T-cell (primary cell): ENCODE measurements at regions not wholly inside any gene's neighbourhood (a gene's known extent, or its start where the extent isn't known, plus 50 kb on each side); places are given as distances from the start of the nearest gene placed in this dataset.

ENCODE experiments used
- ATAC-seq, 4 experiments: fragments of 200-7000 bp in 3 of 4; fragments of 150-1000 bp in 1 of 4; cut with Tn5 transposase; replicated peaks in 1 of 4; 1 replicate in 3 of 4; 2 replicates in 1 of 4; pipeline ENCODE4 v1.10.0; 2021; ENCODE audit warnings: moderate library complexity in 3 of 4, mild to moderate bottlenecking in 2 of 4, moderate number of reproducible peaks in 1 of 4
- CTCF ChIA-PET, 2 donors: fragments of 300-600 bp; sonication (Branson Sonifier 250); formaldehyde crosslinking; loops; one replicate each; lab custom pipeline; 2022; ENCODE audit warnings: antibody characterized with exemption in 2 of 2; lab: Charles Lee
- POLR2A ChIA-PET, 2 donors: fragments of 300-600 bp; sonication (Branson Sonifier 250); formaldehyde crosslinking; loops; one replicate each; lab custom pipeline; 2022; ENCODE audit warnings: antibody characterized with exemption in 2 of 2; lab: Charles Lee
- DNase-seq, 35 experiments: peaks; one replicate each; pipeline versions ENCODE4 v3.0.0 to v3.0.0-alpha.2; 2013 to 2023
- H3K27ac ChIP-seq: one replicate; pipeline ENCODE4 v1.5.1; 2013; ENCODE audit warnings: low read length
- H3K27me3 ChIP-seq, 2 experiments: replicated peaks in 1 of 2; 1 replicate in 1 of 2; 2 replicates in 1 of 2; pipeline versions ENCODE4 v1.6.1 to v1.7.0; 2013; ENCODE audit warnings: low read length in 1 of 2, mixed read lengths in 1 of 2; ENCODE audit not compliant: control insufficient read depth in 2 of 2, insufficient read depth in 2 of 2; ENCODE audit errors: extremely low read depth in 1 of 2
- H3K36me3 ChIP-seq, 2 donors: 1 replicate in 1 of 2; 2 replicates in 1 of 2; pipeline versions ENCODE4 v1.6.1 to v1.7.0; 2013; ENCODE audit warnings: low read length in 1 of 2; ENCODE audit not compliant: control insufficient read depth in 2 of 2, insufficient read depth in 1 of 2; ENCODE audit errors: extremely low read depth in 1 of 2
- H3K4me1 ChIP-seq, 2 experiments: 1 replicate in 1 of 2; 2 replicates in 1 of 2; pipeline versions ENCODE4 v1.6.1 to v1.7.0; 2013; ENCODE audit warnings: low read length in 2 of 2, mixed read lengths in 1 of 2; ENCODE audit not compliant: insufficient read depth in 2 of 2, control insufficient read depth in 1 of 2; ENCODE audit errors: extremely low read depth in 1 of 2
- H3K4me3 ChIP-seq, 2 donors: 1 replicate in 1 of 2; 2 replicates in 1 of 2; pipeline versions ENCODE4 v1.5.1 to v1.7.0; 2013; ENCODE audit warnings: mild to moderate bottlenecking in 2 of 2, low read length in 1 of 2, moderate library complexity in 1 of 2; ENCODE audit not compliant: control insufficient read depth in 1 of 2; ENCODE audit errors: extremely low read depth in 1 of 2
- H3K9me3 ChIP-seq: 2 replicates; pipeline ENCODE4 v1.7.0; 2013
- H3K27ac Mint-ChIP-seq, 2 donors: one replicate each; pipeline ENCODE4 v1.8.0; 2020 to 2021; ENCODE audit warnings: mild to moderate bottlenecking in 2 of 2, mixed read lengths in 2 of 2
- H3K27me3 Mint-ChIP-seq, 2 donors: one replicate each; pipeline ENCODE4 v1.8.0; 2021 to 2022; ENCODE audit warnings: mixed read lengths in 2 of 2
- H3K36me3 Mint-ChIP-seq: one replicate; pipeline ENCODE4 v1.8.0; 2021; ENCODE audit warnings: mixed read lengths
- H3K4me1 Mint-ChIP-seq, 3 donors: one replicate each; pipeline ENCODE4 v1.8.0; 2020 to 2022; ENCODE audit warnings: mixed read lengths in 3 of 3, mild to moderate bottlenecking in 1 of 3
- H3K4me3 Mint-ChIP-seq, 3 donors: one replicate each; pipeline ENCODE4 v1.8.0; 2020 to 2022; ENCODE audit warnings: mild to moderate bottlenecking in 3 of 3, mixed read lengths in 3 of 3, moderate library complexity in 3 of 3
- H3K9me3 Mint-ChIP-seq, 3 donors: one replicate each; pipeline ENCODE4 v1.8.0; 2020 to 2022; ENCODE audit warnings: mixed read lengths in 3 of 3
- WGBS: methylation state at CpG from one replicate; pipeline ENCODE4 v1.1.5; 2013; ENCODE audit warnings: missing lambda C conversion rate; ENCODE audit not compliant: insufficient coverage; 5-methylcytosine and 5-hydroxymethylcytosine counted together

DNA sequence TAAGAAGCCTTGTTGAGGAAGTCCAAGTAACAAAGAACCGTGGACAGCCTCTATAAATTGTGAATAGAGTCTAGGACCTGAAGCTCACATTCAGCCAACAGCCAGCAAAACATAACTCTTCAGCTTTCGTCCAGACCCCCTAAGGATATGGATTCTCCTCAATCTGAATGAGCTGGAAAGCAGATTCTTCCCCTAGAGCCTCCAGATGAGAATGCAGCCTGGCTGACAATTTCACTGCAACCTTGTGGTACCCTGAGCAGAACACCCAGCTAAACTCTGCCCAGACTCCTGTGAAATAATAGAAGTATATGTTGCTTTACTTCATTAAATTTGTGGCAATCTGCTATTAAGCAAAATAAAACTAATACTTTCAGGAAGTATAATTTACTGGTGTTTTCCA, 483.5 kb upstream of the SLC8A1 start:
- Mint-ChIP-seq H3K36me3 (no peaks in the 10 kb centered on the region), H3K27ac (no peak overlapping the region), H3K27me3 (no peaks in the 10 kb centered on the region), H3K9me3 (peaks cover 3 to 9% (median 8%) of the 10 kb centered on the region in 3 donors), H3K4me3 (no peak overlapping the region), H3K4me1 (no peaks in the 10 kb centered on the region)
- Histone ChIP-seq H3K4me1 (no peaks in the 10 kb centered on the region), H3K27me3 (no peaks in the 10 kb centered on the region), H3K4me3 (no peak overlapping the region), H3K36me3 (no peaks in the 10 kb centered on the region), H3K9me3 (no peaks in the 10 kb centered on the region), H3K27ac (no peak overlapping the region)
- no peak for ATAC-seq
- ChIA-PET POLR2A (no interaction called here), CTCF (no interaction called here)
- no peak for DNase-seq
- 0% methylated on average over 1 of the region's 2 CpGs for WGBS

DNA sequence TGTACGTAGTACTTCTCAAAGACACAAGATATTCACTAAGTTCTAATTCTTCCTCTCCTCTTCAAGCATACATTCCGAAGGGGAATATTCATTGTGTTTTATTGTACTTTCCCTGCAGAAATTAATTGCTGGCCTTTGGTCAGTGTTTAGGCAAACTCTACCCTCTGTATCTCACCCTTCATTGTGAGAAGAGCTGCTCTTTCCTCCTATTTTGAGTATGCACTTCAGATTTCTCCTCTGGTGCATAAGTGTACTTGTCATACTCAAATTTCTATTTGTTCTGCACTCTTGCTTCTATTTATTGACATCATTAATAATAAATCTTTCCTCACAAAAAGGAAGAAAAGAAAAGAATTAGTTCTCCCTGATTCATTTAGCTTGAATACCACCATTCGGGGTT, 485.4 kb upstream of the SLC8A1 start:
- no peak for ATAC-seq
- no CpG with 5 or more reads among the region's 3 CpGs for WGBS

DNA sequence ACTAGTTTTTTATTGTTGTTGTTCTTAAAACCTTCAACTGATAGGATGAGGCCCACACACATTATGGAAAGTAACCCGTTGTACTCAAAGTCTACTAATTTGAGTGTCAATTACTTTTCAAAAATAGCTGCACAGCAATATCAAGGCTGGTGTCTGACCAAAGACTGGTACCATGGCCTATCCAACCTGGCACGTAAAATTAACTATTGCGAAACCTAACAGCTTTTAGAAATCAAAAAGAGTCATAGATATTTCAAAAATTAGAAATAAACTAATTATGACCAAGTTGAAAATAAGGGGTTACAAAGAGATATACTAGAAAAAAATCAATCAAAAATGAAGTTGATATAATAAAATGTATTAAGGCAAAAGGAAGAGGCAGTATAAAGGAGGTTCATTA, 501.5 kb upstream of the SLC8A1 start:
- POLR2A ChIA-PET, result no interaction called here
- H3K36me3 Mint-ChIP-seq, result no peaks in the 10 kb centered on the region
- Histone ChIP-seq H3K9me3 (no peaks in the 10 kb centered on the region), H3K27ac (no peak overlapping the region), H3K4me1 (no peaks in the 10 kb centered on the region), H3K36me3 (no peaks in the 10 kb centered on the region), H3K4me3 (no peak overlapping the region), H3K27me3 (no peaks in the 10 kb centered on the region)
- no peak for ATAC-seq
- CTCF ChIA-PET, result interaction anchor here in 1 of 2 donors (0.6 kb wide), 1 partner anchor 152 kb away, joined by 4 read pairs; no protein-coding TSS in a partner anchor
- no CpG with 5 or more reads among the region's 3 CpGs for WGBS
- H3K27ac Mint-ChIP-seq, result no peak overlapping the region
- no peaks in the 10 kb centered on the region for H3K4me1 Mint-ChIP-seq
- DNase-seq, result no peak
- H3K4me3 Mint-ChIP-seq, result no peak overlapping the region
- peaks cover 0 to 19% (median 4%) of the 10 kb centered on the region in 3 donors for H3K9me3 Mint-ChIP-seq
- no peaks in the 10 kb centered on the region for H3K27me3 Mint-ChIP-seq

More for the DNA sequence above, 485.4 kb upstream of the SLC8A1 start:
- no peaks in the 10 kb centered on the region for H3K36me3 ChIP-seq
- no peak overlapping the region for H3K27ac ChIP-seq
- no peak for DNase-seq
- Mint-ChIP-seq H3K4me1 (no peaks in the 10 kb centered on the region), H3K36me3 (no peaks in the 10 kb centered on the region), H3K4me3 (no peak overlapping the region), H3K9me3 (peaks cover 7 to 16% (median 12%) of the 10 kb centered on the region in 3 donors), H3K27me3 (no peaks in the 10 kb centered on the region), H3K27ac (no peak overlapping the region)
- no peaks in the 10 kb centered on the region for H3K9me3 ChIP-seq
- no peaks in the 10 kb centered on the region for H3K4me1 ChIP-seq
- ChIA-PET CTCF (no interaction called here), POLR2A (no interaction called here)
- H3K4me3 ChIP-seq, result no peak overlapping the region
- H3K27me3 ChIP-seq, result no peaks in the 10 kb centered on the region

DNA sequence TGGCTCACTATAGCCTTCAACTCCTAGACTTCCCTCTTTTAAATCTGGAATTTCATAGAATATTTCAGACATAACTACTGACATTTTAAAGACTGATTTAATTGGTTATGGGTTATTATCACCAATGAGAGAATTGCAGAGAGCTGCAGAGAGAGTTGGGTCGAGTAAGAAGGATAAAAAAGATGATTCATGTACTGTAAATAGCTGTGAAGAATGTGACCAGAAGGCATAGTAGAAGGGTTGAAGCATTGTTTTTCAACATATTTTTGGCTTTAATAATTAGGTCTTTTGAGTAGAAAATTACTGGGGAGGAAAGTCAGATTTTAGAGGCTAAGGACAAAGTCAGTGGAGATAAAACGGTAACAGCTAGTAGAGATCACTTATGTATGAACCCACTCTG, 503.2 kb upstream of the SLC8A1 start:
- DNase-seq, result no peak
- no peak overlapping the region for H3K4me3 ChIP-seq
- no peaks in the 10 kb centered on the region for H3K4me1 ChIP-seq
- ChIA-PET POLR2A (no interaction called here), CTCF (no interaction called here)
- H3K27ac ChIP-seq, result no peak overlapping the region
- 86% methylated on average over 2 of the region's 2 CpGs for WGBS
- no peaks in the 10 kb centered on the region for H3K9me3 ChIP-seq
- no peak overlapping the region for H3K27ac Mint-ChIP-seq
- peaks cover 0 to 13% (median 4%) of the 10 kb centered on the region in 3 donors for H3K9me3 Mint-ChIP-seq
- no peak overlapping the region for H3K4me3 Mint-ChIP-seq
- no peaks in the 10 kb centered on the region for H3K36me3 Mint-ChIP-seq
- no peaks in the 10 kb centered on the region for H3K27me3 ChIP-seq
- no peaks in the 10 kb centered on the region for H3K4me1 Mint-ChIP-seq
- no peak for ATAC-seq
- H3K27me3 Mint-ChIP-seq, result no peaks in the 10 kb centered on the region
- H3K36me3 ChIP-seq, result no peaks in the 10 kb centered on the region

DNA sequence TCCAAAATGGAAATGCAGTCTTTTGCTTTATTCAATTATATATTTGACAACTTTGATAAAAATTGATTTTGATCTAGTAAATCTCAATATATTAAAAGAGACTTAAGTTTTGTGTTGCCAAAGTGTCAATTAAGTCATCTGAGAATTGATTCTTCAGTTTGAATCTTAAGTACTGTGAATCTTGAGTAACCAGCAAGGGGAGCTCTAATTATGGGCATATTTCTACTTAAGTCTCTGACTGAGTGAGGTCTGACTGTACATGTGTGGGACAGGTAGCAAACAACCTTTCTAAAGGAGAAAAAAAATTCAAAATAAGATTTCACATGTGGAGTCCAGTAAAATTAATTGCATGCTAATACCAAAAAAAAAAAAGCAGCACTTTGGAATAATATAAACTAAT, 503.7 kb upstream of the SLC8A1 start:
- H3K27me3 Mint-ChIP-seq, result no peaks in the 10 kb centered on the region
- Histone ChIP-seq H3K36me3 (no peaks in the 10 kb centered on the region), H3K4me3 (no peak overlapping the region), H3K4me1 (no peaks in the 10 kb centered on the region), H3K9me3 (no peaks in the 10 kb centered on the region), H3K27me3 (no peaks in the 10 kb centered on the region), H3K27ac (no peak overlapping the region)
- ChIA-PET POLR2A (no interaction called here), CTCF (no interaction called here)
- H3K4me3 Mint-ChIP-seq, result no peak overlapping the region
- H3K36me3 Mint-ChIP-seq, result no peaks in the 10 kb centered on the region
- DNase-seq (no peak), ATAC-seq (no peak)
- H3K4me1 Mint-ChIP-seq, result no peaks in the 10 kb centered on the region
- H3K27ac Mint-ChIP-seq, result no peak overlapping the region
- peaks cover 0 to 13% (median 4%) of the 10 kb centered on the region in 3 donors for H3K9me3 Mint-ChIP-seq

DNA sequence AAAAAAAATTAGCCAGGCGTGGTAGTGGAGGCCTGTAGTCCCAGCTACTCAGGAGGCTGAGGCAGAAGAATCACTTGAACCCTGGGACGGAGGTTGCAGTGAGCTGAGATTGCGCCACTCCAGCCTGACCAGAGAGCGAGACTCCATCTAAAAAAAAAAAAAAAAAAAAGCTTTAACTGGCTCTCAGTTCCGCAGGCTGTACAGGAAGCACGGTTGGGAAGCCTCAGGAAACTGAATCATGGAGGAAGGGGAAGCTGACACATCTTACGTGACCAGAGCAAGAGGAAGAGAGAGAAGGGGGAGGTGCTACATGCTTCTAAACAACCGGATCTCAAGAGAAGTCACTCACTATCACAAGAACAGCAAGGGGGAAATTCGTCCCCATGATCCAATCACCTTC, 505.6 kb upstream of the SLC8A1 start:
- ATAC-seq, result no peak
- no peak overlapping the region for H3K27ac ChIP-seq
- Mint-ChIP-seq H3K36me3 (no peaks in the 10 kb centered on the region), H3K4me3 (no peak overlapping the region), H3K27me3 (no peaks in the 10 kb centered on the region), H3K27ac (no peak overlapping the region), H3K4me1 (no peaks in the 10 kb centered on the region), H3K9me3 (peaks cover 0 to 13% (median 3%) of the 10 kb centered on the region in 3 donors)
- WGBS, result no CpG with 5 or more reads among the region's 9 CpGs
- no peaks in the 10 kb centered on the region for H3K27me3 ChIP-seq
- no peaks in the 10 kb centered on the region for H3K4me1 ChIP-seq
- no peaks in the 10 kb centered on the region for H3K36me3 ChIP-seq
- CTCF ChIA-PET, result interaction anchor here in 1 of 2 donors (0.7 kb wide), 1 partner anchor 30 kb away, joined by 9 read pairs; no protein-coding TSS in a partner anchor
- DNase-seq, result no peak
- no peaks in the 10 kb centered on the region for H3K9me3 ChIP-seq
- H3K4me3 ChIP-seq, result no peak overlapping the region
- POLR2A ChIA-PET, result no interaction called here

DNA sequence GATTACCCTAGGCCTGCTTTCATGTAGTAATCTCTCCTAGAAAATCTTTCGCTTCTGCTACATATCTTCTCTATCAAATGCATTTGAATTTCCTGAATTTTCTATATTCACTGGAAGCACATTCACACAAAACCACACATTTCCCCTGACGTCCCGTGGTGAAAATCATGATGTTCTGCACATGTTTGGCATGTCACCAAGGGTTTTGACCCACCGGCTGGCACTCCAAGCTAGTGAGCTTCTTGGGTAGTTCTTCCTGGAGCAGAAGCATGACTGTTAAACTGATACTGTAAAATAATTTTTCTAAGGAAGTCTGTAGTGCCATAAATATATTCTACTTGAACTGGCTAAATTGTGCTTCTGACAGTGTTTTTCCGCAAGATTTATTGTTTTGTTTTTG, 510.1 kb upstream of the SLC8A1 start:
- no peaks in the 10 kb centered on the region for H3K27me3 Mint-ChIP-seq
- 29% methylated on average over 1 of the region's 5 CpGs for WGBS
- CTCF ChIA-PET, result no interaction called here
- Histone ChIP-seq H3K4me3 (no peak overlapping the region), H3K27ac (no peak overlapping the region), H3K36me3 (no peaks in the 10 kb centered on the region), H3K9me3 (no peaks in the 10 kb centered on the region), H3K4me1 (no peaks in the 10 kb centered on the region), H3K27me3 (no peaks in the 10 kb centered on the region)
- no peaks in the 10 kb centered on the region for H3K4me1 Mint-ChIP-seq
- H3K9me3 Mint-ChIP-seq, result peaks cover 0 to 11% (median 7%) of the 10 kb centered on the region in 3 donors
- POLR2A ChIA-PET, result no interaction called here
- H3K36me3 Mint-ChIP-seq, result no peaks in the 10 kb centered on the region
- DNase-seq (no peak), ATAC-seq (no peak)
- H3K4me3 Mint-ChIP-seq, result no peak overlapping the region
- no peak overlapping the region for H3K27ac Mint-ChIP-seq
